H1 (cell line): ENCODE measurements at regions not wholly inside any gene's neighbourhood (a gene's known extent, or its start where the extent isn't known, plus 50 kb on each side); places are given as distances from the start of the nearest gene placed in this dataset.

ENCODE experiments used
- CTCF ChIP-seq, 3 experiments: IDR thresholded peaks; 1 replicate in 2 of 3; 2 replicates in 1 of 3; pipeline versions ENCODE4 v1.5.1 to v1.6.1; 2011; ENCODE audit warnings: low read length in 3 of 3, mild to moderate bottlenecking in 3 of 3, inconsistent platforms in 2 of 3, low read depth in 1 of 3, moderate library complexity in 1 of 3; ENCODE audit not compliant: insufficient read depth in 1 of 3; ENCODE audit errors: control extremely low read depth in 1 of 3
- EZH2 ChIP-seq: fragments of 200-600 bp; sonication (generic); IDR thresholded peaks from 2 replicates; pipeline ENCODE4 v1.7.1; 2012; ENCODE audit warnings: low read depth, mild to moderate bottlenecking, moderate library complexity, low read length, inconsistent platforms; ENCODE audit not compliant: severe bottlenecking
- KDM1A ChIP-seq: fragments of 200-600, 300-600 bp; sonication (generic); IDR thresholded peaks from 2 replicates; pipeline ENCODE4 v1.7.1; 2016; ENCODE audit warnings: mild to moderate bottlenecking, low read length, borderline replicate concordance
- SP2 ChIP-seq: IDR thresholded peaks from 2 replicates; pipeline ENCODE4 v1.6.1; 2012; ENCODE audit warnings: mild to moderate bottlenecking, low read length, inconsistent platforms

GRCh38 chr7:120070201-120070600 is 202.8 kb upstream of the KCND2 start:
- no peak for TF ChIP-seq SP2
- no peak for TF ChIP-seq CTCF (IDR thresholded peaks at IDR 0.05; ENCODE audit: control extremely low read depth in 1 of 3, insufficient read depth in 1 of 3, low read depth in 1 of 3, low read length in 3 of 3)
- TF ChIP-seq KDM1A: no peak
- no peak for TF ChIP-seq EZH2
